ENCODE measurements at regions not wholly inside any gene's neighbourhood (a gene's known extent, or its start where the extent isn't known, plus 50 kb on each side); places are given as distances from the start of the nearest gene placed in this dataset.
A peak's percentile ranks its signal among the peaks of the same experiment; 100 is the strongest.

DNA sequence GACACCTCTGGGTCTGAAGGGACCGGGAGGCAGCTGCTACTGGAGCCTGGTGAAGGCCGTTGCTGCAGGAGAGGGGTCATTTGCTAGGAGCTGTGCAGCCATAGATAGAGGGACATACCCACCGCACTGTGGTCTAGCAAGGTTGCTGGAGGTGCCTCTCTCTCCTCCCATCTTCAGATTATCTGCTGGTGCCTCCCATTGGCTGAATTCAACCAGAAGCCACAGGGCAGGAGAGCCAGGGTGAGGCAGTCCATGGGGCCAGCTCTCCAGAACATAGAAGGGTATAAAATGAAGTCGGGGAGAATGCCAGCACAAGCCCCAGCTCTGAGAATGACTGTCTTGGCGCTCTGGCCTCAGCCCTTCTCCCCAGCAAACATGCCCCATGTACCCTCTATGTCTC is 98.0 kb downstream of the VEGFA start:
- DNase-seq, result no peak

DNA sequence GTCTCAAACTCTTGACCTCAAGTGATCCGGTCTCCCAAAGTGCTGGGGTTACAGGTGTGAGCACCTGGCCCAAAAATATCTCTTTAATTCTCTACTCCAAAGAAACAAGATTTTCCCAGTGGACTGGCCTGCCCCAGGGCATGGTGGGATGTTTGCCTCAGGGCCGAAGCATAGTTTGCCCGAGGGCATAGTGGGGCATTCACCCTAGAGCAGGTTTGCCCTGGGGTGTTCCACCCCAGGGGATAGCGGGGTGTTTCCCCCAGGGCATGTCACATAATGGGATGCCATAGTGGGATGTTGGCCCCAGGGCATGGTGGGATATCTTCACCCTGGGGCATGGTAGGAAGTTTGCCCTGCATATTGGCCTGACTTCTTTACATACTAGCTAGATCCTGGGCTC is 97.2 kb downstream of the VEGFA start:
- no peak for DNase-seq

DNA sequence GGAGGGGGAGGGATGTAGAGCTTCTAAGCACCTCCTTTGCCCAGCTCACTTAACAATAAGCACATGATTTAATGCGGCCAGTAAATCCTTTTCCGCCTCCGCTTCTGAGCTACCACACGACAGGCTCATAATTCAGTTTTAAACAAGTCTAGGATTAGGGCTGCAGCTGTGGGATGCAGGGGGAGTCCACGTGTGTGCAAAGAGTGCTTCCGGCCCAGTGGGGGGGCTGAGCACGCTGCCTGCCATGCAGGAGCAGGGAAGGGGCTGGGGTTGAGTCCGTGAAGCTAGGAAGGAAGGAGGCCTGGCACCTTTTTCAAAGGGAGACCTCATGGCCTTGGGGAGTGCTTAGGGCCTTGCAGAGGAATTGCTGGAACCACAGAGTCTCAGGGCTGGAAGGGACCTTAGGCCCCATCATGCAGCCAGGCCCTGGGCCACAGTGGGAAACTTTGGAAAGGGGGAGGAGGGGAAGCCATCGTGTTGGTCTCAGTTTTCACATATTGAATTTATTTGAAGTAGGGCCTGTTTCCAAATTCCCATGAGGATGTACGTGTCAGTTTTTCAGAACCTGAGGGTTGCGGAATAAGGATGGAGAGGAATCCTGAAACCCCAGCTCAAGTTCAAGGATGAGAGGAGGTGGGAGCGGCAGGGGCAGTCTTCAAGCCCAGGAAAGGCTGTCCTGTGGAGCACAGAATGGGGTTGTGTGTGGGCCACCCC is 96.1 kb downstream of the VEGFA start:
- no peak for DNase-seq

DNA sequence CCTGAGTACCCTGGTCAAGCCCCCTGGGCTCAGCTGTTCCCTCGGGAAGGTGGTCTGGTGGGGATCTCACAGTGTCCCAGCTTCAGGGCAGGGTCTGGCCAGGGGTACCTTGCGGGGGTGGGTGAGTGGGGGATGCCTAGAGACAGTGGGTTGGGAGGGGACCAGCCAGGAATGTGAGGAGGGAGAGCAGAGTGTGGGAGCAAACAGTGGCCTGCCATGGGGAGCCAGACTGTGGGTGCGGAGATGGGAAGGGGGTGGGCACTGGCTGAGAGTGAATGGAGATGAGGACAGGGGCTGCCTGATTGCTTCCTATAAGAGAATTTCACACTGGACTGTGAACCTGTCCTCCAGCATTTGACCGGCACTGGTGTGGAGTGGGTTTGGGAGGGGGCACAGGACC is 95.1 kb downstream of the VEGFA start:
- no peak for DNase-seq

DNA sequence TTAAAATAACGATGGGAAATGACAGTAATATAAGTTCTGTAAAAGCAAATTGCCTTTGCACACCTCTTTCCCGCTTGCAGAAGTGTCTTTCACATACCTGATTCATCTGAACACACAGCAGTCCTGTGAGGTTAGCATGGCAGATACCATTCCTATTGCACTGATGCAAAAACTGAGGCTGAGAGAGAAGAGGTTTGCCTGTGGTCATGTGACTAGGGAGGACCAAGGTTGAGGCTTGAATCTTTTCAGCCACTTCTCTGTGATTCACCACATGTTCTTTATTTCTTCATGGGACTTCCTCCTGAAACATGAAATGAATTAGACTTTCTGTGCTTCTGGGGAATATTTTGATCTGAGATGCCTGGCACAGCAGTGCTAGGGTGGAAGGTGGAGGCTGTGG is 92.9 kb downstream of the VEGFA start:
- DNase-seq, result no peak

DNA sequence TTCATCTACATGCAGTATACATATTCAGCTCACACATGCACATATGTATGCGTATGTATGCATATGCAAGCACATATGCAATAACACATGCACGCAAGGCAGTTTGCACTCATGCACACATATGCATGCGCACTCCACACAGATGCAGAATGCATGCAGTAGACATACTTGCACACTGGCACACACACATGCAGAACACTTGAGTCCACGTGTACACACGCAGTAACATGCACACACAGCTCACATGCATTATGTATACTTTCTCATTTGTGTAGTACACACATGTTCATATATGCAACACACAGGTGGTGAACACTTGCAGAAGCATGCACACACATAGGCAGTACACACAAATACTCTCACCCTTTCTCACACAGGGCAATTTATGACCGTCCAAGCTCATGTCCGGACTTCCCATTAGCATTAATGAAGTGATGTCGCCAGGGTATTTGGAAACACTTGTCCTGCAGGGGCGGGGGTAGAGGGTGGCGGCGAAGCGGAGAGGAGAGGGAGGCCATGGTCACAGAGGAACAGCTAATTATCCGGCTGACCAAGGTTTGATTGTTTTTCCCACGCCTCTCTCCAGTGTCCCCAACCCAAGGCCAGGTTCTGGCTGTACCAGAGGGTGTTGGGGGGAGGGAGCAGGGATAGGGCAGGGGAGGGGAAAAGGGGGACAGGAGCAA is 91.3 kb downstream of the VEGFA start:
- DNase-seq, result no peak

DNA sequence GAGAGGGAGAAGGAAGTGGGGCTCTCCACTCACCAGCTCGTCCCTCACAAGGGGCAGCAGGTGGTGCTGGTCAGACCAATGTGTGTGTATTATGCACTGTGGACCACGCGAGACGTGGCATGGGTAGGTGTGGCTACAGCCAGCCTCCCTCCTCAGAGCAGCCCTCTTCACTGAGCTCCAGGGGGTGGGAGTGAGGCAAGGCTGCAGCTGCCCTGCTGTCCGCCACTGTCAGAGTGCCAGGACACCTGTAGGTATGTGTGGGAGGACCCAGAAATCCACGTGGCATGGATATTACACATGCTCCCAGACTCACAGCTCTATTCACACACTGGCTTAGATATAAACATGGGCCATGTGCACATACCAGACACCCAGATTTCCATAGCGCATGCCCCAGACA is 90.3 kb downstream of the VEGFA start:
- no peak for DNase-seq

DNA sequence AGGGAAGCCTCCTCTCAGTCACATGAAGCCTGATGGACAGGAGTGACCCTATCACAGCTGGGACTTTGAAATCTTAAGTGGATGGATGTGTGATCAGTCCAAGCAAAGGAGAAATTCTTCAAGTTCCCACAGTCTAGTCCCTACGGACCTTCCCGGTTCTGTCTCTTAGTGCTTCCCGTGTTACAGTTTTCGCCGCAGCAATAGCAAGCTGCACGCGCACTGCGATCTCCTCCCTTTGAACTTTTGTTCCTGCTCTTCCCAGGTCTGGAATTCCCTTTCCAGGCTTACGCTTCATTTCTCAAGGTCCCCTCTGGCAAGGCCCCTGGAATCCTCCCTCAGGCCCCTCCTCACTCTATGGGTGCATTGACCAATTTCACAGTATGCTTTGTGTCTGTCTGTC is 89.2 kb downstream of the VEGFA start:
- no peak for DNase-seq

DNA sequence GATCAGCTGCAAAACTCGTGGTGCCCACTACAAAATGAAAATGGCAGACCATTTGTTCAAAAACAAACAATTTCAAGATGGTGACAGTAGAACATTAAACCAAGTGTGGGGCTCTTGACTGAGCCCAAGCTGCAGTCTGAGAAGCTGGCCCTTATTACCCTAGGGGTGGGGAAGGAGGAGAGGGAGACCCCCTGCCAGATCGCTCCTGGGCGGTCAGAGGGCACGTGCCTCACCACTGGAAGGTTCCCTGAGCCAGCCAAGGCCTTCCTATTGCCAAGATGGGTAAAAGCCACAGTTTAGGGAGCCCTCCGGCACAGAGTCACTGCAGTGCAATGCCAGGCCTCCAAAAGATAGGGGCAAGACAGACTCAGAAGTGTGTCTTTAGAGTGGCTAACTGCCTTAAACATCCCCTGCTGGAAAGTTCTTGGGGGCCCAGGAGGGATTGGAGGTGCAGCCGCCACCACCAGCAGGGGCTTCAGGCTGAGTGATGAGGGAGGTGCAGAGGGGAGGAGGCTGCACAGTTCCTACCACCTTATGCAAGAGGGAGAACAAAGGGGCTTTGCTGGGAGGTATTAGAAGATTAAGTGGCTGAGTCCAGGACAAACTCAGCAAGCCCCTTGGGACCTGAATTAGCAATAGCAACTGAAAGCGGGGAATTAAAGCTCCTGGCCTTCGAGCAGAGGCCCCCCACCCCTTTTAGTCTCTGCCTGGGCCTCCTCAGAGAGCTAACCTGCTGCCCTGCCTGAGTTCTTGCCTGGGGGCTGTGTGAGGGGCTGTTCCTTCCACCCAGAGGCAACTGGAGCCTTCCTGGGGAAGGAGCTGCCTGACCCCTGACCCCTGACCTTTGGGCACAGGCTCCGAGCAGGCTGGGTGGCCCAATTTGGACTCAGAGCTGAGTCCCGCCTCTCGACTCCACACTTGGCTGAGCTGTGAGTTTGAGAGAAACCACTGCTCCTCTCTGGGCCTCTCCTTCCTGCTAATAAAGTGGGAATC is 88.4 kb downstream of the VEGFA start:
- no peak for DNase-seq

DNA sequence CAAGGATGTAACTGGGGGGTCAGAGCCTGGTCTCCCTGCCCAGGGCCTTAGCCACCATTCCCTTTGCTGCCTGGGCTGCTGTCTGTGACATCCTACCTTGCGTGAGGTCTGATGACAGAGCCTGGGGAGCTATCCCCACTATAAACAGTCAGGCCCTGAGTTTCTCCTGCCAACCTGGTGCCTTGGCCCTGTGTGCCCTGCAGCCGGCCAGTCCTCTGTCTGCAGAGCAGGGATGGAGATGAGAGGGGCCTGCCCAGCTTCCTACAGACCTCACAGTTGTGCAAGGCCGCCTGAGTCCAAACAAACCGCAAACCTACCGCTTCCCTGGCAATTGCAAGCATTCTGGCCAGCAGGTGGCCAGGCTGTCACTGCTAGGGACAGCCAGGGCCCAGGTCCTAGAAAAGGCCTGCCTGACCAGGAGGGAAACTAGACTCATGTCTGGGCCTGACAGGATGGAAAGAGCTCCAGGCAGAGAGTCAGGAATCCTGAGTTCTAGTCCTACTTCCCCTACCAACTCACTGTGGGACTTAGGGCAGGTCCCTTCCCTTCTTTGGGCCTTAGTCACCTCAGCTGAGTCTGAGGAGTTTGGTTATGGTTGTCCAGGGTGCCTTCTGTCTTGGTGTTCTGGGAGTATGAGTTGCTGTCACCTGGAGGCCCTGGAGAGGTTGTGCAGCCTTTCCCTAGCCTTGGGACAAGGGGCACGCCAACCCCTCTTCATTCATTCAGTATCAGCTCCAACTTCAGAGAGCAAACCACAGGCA is 86.2 kb downstream of the VEGFA start:
- peak; percentile 27 for DNase-seq

DNA sequence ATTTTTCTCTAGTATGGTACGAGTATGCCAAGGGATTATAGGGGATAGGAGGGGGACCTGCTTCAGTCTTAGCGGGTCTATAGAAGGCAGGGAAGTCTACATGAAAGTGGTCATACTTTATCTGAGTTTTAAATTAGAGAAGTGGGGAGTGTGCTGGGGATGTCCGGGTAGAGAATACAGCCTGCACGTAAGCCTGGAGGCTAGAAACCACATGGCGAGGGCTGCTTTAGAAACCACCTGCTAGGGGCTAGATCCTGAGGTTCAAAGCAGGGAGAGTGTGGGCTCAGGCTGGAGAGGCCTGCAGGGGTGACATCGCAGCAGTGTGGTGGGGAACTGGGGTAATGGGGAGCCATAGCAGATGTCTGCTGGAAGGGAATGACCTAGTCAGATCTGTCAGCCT is 85.2 kb downstream of the VEGFA start:
- DNase-seq, result no peak

DNA sequence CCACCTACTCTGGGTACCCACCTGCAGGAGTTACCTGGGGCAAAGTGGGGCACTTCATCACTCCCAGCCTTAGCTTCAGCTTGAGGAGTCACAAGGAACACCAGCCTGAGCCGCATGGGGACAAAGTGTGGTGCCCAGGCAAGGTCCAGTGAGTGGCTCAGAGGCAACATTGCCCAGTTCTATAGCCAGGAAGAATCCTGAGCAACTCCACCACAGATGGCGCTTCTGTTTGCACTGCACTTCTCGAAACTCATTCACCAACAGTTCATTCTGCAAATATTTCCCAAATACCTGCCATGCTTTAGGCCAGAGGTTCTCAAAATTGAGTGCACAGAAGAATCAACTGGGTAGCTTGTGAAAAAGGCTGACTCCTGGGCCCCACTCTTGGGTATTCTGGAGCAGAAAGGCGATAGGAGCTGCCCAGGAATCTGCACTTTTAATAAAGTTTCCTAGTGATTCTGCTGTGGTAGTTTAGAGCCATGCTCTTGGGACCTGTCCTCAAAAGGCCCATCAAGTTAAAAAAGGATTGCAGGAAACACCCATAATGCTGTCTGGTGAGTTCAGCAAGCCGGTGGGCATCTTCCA is 83.1 kb downstream of the VEGFA start:
- DNase-seq, result no peak

DNA sequence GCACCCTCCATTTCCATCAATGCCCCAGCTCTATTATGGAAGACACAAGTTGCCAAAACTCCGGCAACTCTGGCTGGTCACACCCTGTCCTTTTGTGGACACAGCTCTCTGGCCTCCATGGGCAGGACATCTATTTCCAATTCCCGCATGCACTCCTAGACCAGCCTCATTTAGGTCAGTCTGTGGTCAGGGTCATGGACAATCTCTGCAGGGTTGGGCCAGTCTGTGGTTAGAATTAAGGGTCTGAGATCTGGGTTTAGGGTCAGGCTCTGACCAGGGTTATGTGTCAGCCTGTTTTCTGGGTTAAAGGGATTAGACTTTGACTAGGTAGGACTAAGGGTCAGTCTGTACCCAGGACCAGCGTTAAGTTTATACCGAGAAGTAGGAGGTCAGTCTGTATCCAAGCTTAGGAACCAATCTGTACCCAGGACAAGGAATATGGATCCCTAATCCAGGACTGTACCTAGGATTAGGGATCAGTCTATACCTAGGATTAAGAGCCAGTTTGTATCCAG is 82.4 kb downstream of the VEGFA start:
- no peak for DNase-seq

DNA sequence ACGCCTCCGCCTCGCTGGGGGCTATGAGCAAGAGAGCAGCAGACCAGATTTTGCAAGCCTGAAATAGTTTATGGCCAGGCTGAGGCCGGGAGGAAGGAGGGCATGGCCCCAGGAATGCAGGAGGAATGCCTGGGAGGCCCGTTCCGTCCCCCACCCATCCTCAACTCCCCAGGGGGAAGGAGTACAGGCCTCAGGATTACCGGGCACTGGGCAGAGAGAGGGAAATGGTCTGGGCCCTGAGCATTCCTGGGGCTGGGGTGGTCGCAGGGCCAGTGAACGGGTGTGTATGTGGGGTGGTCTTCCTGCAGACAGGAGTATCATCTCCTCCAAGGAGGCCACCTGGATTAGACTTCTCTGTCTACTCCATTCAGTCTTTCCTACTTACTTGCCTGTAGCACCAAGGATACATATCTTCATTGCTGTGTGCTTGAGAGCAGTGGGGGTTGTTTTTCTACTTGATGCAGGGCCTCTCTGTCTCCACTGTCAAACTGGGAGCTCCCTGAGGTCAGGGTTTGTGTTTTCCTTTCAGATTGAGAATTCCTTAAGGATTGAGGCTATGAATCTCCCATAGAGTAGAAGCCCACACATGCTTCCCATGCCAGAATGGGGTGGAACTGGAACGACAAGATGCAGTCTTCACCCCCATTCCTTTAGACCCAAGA is 81.3 kb downstream of the VEGFA start:
- DNase-seq, result no peak

DNA sequence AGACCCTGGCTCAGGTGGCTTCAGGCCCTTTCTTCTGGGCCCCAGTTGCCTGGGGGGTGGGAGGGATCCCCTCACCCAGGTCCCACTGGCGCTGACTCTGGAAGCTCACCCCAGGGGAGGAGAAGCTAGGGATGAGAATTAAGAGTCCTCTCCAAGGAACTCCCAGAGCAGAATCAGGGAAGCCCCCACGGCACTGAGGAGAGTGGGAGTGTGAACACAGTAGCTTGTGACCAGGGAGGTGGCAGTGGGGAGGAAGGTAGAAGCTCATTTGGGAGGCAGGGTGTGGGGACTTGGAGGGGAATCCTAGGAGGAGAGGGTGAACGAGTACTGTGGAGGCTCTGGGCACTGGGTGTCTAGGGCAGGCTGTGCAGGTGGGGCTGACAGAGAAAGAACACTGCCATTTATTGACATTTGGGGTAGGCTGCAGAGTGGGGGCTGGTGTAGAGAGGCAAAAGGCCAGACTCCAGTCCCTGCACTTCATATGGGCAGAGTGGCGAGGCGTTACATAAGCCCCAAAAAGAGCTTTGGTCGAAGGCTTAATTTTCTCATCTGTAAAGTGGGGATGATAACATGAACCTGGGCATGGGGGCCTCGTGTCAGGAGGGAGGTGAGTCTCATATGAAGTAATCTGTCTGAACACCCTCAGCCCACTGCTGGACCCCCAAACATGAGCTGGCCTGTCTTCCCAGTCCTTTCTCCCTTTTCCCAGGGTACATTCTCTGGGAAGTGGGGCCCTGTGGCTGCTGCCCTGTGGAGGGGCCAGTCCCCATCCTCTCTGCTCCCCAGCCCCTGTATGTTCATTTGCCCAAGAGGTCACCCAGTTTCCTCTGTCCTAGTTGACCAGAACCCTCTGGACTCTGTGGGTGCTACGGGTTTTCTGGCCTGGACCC is 80.5 kb downstream of the VEGFA start:
- no peak for DNase-seq

DNA sequence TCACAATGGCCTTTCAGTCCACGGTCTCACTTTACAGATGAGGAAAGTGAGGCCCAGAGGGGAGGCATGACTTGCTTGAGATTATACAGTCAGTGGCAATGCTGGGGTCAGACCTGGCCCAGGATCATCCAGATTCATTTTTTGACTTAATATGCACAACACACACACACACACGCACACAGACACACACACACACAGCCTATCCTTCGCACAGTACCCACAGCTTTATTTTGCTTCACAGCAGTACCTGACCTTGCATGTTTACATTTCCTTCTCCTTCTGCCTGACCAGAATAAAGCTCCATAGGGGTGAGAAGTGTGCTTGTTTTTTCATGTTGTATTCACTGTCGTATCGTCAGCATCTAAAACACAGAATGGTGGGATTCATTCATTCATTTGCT is 79.8 kb downstream of the VEGFA start:
- DNase-seq, result no peak

DNA sequence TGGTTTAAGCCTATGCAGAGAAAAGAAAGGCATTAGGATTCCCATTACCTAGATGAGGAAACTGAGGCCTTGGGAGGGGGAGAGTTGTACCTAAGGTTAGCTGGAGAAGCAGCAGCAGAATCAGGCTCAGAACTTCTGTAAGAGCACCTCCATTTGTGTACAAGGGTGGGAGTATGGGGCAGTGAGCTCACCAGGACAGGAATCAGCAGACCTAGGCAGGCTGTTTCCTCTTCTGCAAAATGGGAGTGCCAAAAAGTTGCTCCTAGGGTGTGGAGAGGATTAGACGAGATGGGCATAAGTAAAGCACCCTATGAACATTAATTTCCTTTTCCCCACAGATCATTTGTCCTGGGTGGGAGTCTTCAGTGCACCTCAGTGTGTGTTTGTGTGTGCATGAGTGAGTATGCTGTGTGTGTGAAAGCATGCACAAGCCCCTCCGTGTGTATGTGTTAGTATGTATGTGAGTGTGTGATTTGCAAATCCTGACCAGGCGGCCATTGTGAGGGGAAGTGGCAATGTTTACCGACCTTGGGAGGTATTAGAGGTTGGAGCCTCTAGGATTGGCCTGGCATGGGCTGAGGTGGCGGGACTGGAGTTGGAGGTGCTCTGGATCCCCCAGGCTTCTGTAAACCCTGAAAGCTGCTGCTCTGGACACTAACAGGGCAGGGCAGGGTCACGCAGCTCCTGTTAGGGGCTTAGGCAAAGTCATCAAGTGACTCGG is 78.8 kb downstream of the VEGFA start:
- DNase-seq, result no peak

DNA sequence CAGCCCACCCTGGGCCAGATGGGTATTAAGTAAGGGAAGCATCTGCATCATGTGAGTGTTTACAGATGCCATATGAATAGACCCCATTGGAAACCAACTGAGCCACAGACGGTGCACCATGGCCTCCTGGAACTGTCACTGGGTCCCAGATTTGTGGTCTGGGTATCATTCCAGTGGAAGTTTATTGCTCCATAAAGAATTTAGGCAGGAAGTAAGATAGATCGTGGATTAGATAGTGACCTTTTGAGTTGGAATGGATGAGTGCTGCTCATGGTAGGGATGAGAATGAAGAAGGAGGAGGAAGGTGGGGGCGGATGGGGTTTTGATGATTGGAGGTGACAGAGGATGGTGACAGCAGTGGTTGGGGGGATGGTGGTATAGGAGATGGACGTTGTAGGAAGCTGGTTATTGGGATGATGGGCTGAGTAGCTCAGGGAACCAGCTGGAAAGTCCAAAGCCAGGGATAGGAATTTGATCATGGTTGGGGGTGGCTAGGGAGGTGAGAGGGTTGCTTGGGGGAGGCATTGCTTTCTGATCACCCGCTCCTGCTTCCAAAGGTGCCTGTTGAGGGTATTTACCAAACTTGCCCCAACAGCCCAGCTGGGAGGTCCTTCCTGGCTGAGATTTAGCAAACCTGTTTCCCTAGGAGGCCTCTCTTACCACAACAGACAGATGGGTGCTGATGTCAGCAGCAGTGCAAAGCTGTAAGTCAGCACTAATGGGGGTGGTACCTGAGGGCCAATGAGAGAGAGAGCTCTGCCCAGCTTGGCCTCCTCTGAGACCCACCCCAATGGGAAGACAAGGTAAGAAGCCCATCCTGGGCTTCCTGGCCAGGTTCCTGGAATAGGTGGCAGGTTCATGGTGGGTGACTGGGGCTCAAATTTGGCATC is 78.0 kb downstream of the VEGFA start:
- DNase-seq, result no peak

DNA sequence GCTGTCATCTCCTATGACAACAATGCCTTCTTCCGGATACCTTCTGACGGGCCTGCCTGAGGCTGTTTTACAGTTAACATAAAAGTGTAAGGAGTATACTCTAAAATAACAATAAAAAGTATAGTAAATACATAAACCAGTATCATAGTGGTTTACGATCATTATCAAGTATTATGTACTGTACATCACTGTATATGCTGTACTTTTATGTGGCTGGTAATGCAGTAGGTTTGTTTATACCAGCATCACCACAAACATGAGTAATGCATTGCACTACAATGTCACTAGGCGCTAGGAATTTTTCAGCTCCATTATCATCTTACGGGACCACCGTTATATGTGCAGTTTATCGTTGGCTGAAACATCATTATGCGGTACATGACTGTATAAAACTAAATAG is 76.5 kb downstream of the VEGFA start:
- no peak for DNase-seq

Data from dermis blood vessel endothelial cell (primary cell).